Neural progenitor cell (in vitro differentiated cells): ENCODE measurements at regions not wholly inside any gene's neighbourhood (a gene's known extent, or its start where the extent isn't known, plus 50 kb on each side); places are given as distances from the start of the nearest gene placed in this dataset.

Source experiments
- DNase-seq: peaks from one replicate; pipeline ENCODE4 v3.0.0-alpha.2; 2016; ENCODE audit warnings: low spot score
- H2AFZ ChIP-seq: fragments of 200-600 bp; sonication (generic); replicated peaks from 2 replicates; pipeline ENCODE4 v1.6.1; 2016; ENCODE audit warnings: antibody characterized with exemption
- H3F3A ChIP-seq: fragments of 200-600 bp; sonication (generic); 2 replicates; pipeline ENCODE4 v1.6.1; 2016; ENCODE audit warnings: antibody characterized with exemption, low read depth
- H3K27ac ChIP-seq: fragments of 200-600 bp; sonication (generic); 2 replicates; pipeline ENCODE4 v1.5.1; 2016; ENCODE audit warnings: mild to moderate bottlenecking
- H3K27me3 ChIP-seq: fragments of 200-600 bp; sonication (generic); 2 replicates; pipeline ENCODE4 v1.6.1; 2016; ENCODE audit warnings: mild to moderate bottlenecking, moderate library complexity
- H3K36me3 ChIP-seq: fragments of 200-600 bp; sonication (generic); 2 replicates; pipeline ENCODE4 v1.5.1; 2016
- H3K4me1 ChIP-seq: fragments of 200-600 bp; sonication (generic); 2 replicates; pipeline ENCODE4 v1.6.1; 2016; ENCODE audit warnings: mixed run types
- H3K4me2 ChIP-seq: fragments of 200-600 bp; sonication (generic); 2 replicates; pipeline ENCODE4 v1.6.1; 2016
- H3K4me3 ChIP-seq: fragments of 200-600 bp; sonication (generic); 2 replicates; pipeline ENCODE4 v1.5.1; 2016
- H3K79me2 ChIP-seq: fragments of 200-600 bp; sonication (generic); 2 replicates; pipeline ENCODE4 v1.6.1; 2016; ENCODE audit warnings: low read depth
- H3K9ac ChIP-seq: fragments of 200-600 bp; sonication (generic); 2 replicates; pipeline ENCODE4 v1.6.1; 2016
- H3K9me3 ChIP-seq: fragments of 200-600 bp; sonication (generic); 2 replicates; pipeline ENCODE4 v1.5.1; 2016; ENCODE audit warnings: low read depth
- H4K20me1 ChIP-seq: fragments of 200-600 bp; sonication (generic); 2 replicates; pipeline ENCODE4 v1.6.1; 2016; ENCODE audit warnings: low read depth
- H3K27ac Mint-ChIP-seq: 3 replicates; pipeline ENCODE4 v1.8.0; 2021; ENCODE audit warnings: mixed read lengths
- H3K27me3 Mint-ChIP-seq: 2 replicates; pipeline ENCODE4 v1.8.0; 2022; ENCODE audit warnings: low read depth, mild to moderate bottlenecking, inconsistent platforms, moderate library complexity, mixed read lengths; ENCODE audit not compliant: insufficient read depth
- H3K36me3 Mint-ChIP-seq: 3 replicates; pipeline ENCODE4 v1.8.0; 2021; ENCODE audit warnings: mixed read lengths
- H3K4me1 Mint-ChIP-seq: 3 replicates; pipeline ENCODE4 v1.8.0; 2021; ENCODE audit warnings: mixed read lengths
- H3K4me3 Mint-ChIP-seq: 3 replicates; pipeline ENCODE4 v1.8.0; 2021; ENCODE audit warnings: mild to moderate bottlenecking, moderate library complexity, mixed read lengths
- H3K9me3 Mint-ChIP-seq: 3 replicates; pipeline ENCODE4 v1.8.0; 2020; ENCODE audit warnings: mixed read lengths
- EZH2 ChIP-seq: fragments of 200-600 bp; sonication (generic); IDR thresholded peaks from 2 replicates; pipeline ENCODE4 v1.6.1; 2017; ENCODE audit warnings: antibody characterized with exemption, mild to moderate bottlenecking, moderate library complexity
- EZH2phosphoT487 ChIP-seq: fragments of 200-600 bp; sonication (generic); IDR thresholded peaks from 2 replicates; pipeline ENCODE4 v1.6.1; 2017; ENCODE audit warnings: antibody characterized with exemption
- TF ChIP-seq, protein P1 (sequence below): fragments of 200-600 bp; sonication (generic); IDR thresholded peaks from 2 replicates; pipeline ENCODE4 v1.5.1; 2017; ENCODE audit warnings: antibody characterized with exemption, mild to moderate bottlenecking

DNA sequence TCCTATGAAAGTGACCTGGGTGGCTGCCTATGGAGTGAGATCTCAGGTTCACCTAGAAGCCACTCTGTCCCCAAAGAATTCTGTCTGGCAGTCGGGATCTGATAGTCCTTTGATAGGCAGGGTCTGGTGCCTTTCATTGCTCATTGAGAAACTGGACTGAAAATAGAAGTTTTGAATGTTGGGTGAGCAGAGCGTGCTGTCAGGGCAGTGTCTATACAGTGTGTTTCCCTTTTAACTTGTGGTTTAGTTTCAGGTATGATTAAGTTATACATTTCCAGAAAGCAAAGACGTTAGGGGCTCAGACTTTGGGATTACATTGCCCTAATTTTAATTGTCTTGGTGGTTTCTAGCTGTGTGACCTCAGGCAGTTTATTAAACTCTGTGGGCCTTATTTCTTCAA is 111.3 kb upstream of the PAX6 start:
- no peak overlapping the region for H3K4me3 ChIP-seq
- no peak overlapping the region for H2AFZ ChIP-seq
- H3K9me3 ChIP-seq, result no peaks in the 10 kb centered on the region
- DNase-seq, result no peak
- TF ChIP-seq EZH2 (no peak), EZH2phosphoT487 (no peak)
- TF ChIP-seq, protein P1, sequence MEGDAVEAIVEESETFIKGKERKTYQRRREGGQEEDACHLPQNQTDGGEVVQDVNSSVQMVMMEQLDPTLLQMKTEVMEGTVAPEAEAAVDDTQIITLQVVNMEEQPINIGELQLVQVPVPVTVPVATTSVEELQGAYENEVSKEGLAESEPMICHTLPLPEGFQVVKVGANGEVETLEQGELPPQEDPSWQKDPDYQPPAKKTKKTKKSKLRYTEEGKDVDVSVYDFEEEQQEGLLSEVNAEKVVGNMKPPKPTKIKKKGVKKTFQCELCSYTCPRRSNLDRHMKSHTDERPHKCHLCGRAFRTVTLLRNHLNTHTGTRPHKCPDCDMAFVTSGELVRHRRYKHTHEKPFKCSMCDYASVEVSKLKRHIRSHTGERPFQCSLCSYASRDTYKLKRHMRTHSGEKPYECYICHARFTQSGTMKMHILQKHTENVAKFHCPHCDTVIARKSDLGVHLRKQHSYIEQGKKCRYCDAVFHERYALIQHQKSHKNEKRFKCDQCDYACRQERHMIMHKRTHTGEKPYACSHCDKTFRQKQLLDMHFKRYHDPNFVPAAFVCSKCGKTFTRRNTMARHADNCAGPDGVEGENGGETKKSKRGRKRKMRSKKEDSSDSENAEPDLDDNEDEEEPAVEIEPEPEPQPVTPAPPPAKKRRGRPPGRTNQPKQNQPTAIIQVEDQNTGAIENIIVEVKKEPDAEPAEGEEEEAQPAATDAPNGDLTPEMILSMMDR, result no peak
- H3F3A ChIP-seq, result no peaks in the 10 kb centered on the region
- H3K9me3 Mint-ChIP-seq, result no peaks in the 10 kb centered on the region
- H3K4me2 ChIP-seq, result no peak overlapping the region
- no peak overlapping the region for H3K27ac ChIP-seq
- H3K36me3 Mint-ChIP-seq, result no peaks in the 10 kb centered on the region
- H3K36me3 ChIP-seq, result no peaks in the 10 kb centered on the region
- no peak overlapping the region for H3K27ac Mint-ChIP-seq
- no peak overlapping the region for H3K4me3 Mint-ChIP-seq
- H3K27me3 Mint-ChIP-seq, result no peaks in the 10 kb centered on the region
- H4K20me1 ChIP-seq, result no peaks in the 10 kb centered on the region
- H3K79me2 ChIP-seq, result no peaks in the 10 kb centered on the region
- no peaks in the 10 kb centered on the region for H3K4me1 ChIP-seq
- H3K9ac ChIP-seq, result no peak overlapping the region
- no peaks in the 10 kb centered on the region for H3K27me3 ChIP-seq
- H3K4me1 Mint-ChIP-seq, result peaks cover 3% of the 10 kb centered on the region

DNA sequence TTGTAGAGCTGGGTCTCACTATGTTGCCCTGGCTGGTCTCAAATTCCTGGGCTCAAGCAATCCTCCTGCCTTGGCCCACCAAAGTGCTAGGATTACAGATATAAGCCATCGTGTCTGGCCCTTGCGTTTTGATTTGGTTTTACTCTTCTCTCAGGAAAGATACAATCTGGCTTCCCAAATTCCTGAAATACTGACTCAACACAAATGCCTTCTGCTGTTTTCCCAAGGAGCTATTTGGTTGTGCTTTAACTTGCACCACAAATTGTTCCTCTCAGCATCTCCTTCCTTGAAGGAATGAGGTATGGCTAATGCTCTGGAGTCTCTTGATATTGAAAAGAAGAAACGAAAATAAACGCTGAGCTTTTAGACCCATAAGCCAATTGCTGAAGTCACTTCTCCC is 110.0 kb upstream of the PAX6 start:
- Mint-ChIP-seq H3K9me3 (no peaks in the 10 kb centered on the region), H3K27ac (no peak overlapping the region), H3K4me1 (peaks cover 3% of the 10 kb centered on the region), H3K27me3 (no peaks in the 10 kb centered on the region), H3K36me3 (no peaks in the 10 kb centered on the region), H3K4me3 (no peak overlapping the region)
- Histone ChIP-seq H3K4me2 (no peak overlapping the region), H3K79me2 (no peaks in the 10 kb centered on the region), H3K27ac (no peak overlapping the region), H4K20me1 (no peaks in the 10 kb centered on the region), H3K4me1 (no peaks in the 10 kb centered on the region), H2AFZ (peak overlapping the region; percentile 55), H3K27me3 (no peaks in the 10 kb centered on the region), H3K9me3 (no peaks in the 10 kb centered on the region), H3F3A (no peaks in the 10 kb centered on the region), H3K4me3 (no peak overlapping the region), H3K36me3 (no peaks in the 10 kb centered on the region), H3K9ac (no peak overlapping the region)
- no peak for DNase-seq
- TF ChIP-seq EZH2phosphoT487 (no peak), EZH2 (no peak)
- TF ChIP-seq, protein P1, result no peak

DNA sequence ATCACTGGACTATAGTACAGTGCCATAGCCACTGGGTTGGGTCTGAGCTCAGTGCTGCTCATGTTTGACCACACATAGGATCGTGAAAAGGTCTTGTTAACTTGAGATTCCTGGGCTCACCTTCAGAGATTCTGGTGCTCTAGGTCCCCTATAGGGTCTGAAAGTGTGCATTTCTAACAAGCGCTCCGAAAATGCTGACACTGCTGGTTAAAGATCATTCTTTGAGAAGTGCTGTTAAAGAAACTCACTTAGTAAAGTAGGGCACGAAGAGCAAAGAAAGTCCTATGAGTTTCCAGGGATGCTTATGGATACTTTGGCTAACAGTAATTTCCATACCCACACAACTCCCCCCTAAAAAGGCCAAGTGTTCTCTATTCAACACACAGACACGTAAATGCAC is 108.1 kb upstream of the PAX6 start:
- no peak overlapping the region for H3K4me3 Mint-ChIP-seq
- Histone ChIP-seq H3K27me3 (no peaks in the 10 kb centered on the region), H3K36me3 (no peaks in the 10 kb centered on the region), H3K27ac (no peak overlapping the region), H3K79me2 (no peaks in the 10 kb centered on the region), H4K20me1 (no peaks in the 10 kb centered on the region), H2AFZ (no peak overlapping the region), H3K4me2 (no peak overlapping the region), H3K9ac (no peak overlapping the region), H3K4me1 (no peaks in the 10 kb centered on the region), H3K4me3 (no peak overlapping the region), H3F3A (no peaks in the 10 kb centered on the region), H3K9me3 (no peaks in the 10 kb centered on the region)
- H3K27ac Mint-ChIP-seq, result no peak overlapping the region
- H3K9me3 Mint-ChIP-seq, result no peaks in the 10 kb centered on the region
- no peak for DNase-seq
- no peaks in the 10 kb centered on the region for H3K36me3 Mint-ChIP-seq
- peaks cover 3% of the 10 kb centered on the region for H3K4me1 Mint-ChIP-seq
- TF ChIP-seq EZH2phosphoT487 (no peak), EZH2 (no peak)
- TF ChIP-seq, protein P1, result no peak
- H3K27me3 Mint-ChIP-seq, result peaks cover 2% of the 10 kb centered on the region
